Kidney glomerular epithelial cell (primary cell): ENCODE measurements at regions not wholly inside any gene's neighbourhood (a gene's known extent, or its start where the extent isn't known, plus 50 kb on each side); places are given as distances from the start of the nearest gene placed in this dataset.
A peak's percentile ranks its signal among the peaks of the same experiment; 100 is the strongest.
"Not testable (repeated sequence)": the region's sequence is repeated elsewhere in the genome, so short reads cannot be mapped to it uniquely, and the experiment has no call there.

ENCODE experiments used
- DNase-seq: peaks from one replicate; lab custom pipeline; 2025; lab: John Stamatoyannopoulos, UW

- no peak for DNase-seq
Observed at GRCh38 chr15:99455789-99456160, 110.0 kb upstream of the MEF2A start.

GRCh38 chr15:99464137-99464536, 101.6 kb upstream of the MEF2A start:
- no peak for DNase-seq

- DNase-seq, result no peak
Observed at GRCh38 chr15:99466701-99467337, 99.0 kb upstream of the MEF2A start.

- DNase-seq, result no peak
Observed at GRCh38 chr15:99467338-99467720, 98.5 kb upstream of the MEF2A start.

GRCh38 chr15:99467853-99468464, 97.8 kb upstream of the MEF2A start:
- no peak for DNase-seq

- DNase-seq, result not testable (repeated sequence)
Observed at GRCh38 chr15:99470204-99470603, 95.6 kb upstream of the MEF2A start.

DNA sequence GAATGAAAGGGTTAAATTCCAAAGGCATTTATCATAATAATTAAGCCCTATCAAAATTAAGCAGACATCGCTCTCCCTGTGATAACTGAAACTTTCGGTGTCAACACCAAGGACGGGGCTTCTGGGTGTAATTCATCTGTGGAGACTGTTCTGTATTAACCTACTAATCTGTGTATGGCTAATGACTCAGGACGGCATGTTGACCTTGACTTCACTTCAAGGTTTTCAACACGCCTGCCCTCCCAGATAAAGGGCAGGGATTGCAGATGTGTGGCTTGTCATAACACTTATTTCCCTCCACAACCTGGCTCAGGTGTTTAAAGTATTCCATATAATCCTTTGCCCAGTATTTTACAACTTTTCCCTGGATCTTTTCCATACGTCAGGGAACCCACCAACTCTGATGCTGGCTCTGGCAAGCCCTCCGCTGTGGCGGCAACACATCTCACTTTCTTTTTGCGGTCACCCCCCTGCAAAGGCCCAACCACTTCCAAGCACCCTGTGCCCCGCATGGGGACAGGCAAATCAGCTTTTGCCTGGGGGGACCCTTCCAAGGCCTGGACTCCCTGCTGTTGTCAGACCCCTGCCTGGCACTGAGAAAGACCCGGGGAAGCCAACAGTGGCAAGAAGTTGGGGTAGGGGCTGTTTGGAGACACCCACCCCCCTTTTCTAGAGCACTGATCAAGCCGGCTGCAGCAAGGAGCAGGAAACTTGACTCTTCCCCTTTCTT, 93.2 kb upstream of the MEF2A start:
- DNase-seq, result no peak

- DNase-seq, result no peak
Observed at GRCh38 chr15:99473981-99474906, 91.5 kb upstream of the MEF2A start.

DNA sequence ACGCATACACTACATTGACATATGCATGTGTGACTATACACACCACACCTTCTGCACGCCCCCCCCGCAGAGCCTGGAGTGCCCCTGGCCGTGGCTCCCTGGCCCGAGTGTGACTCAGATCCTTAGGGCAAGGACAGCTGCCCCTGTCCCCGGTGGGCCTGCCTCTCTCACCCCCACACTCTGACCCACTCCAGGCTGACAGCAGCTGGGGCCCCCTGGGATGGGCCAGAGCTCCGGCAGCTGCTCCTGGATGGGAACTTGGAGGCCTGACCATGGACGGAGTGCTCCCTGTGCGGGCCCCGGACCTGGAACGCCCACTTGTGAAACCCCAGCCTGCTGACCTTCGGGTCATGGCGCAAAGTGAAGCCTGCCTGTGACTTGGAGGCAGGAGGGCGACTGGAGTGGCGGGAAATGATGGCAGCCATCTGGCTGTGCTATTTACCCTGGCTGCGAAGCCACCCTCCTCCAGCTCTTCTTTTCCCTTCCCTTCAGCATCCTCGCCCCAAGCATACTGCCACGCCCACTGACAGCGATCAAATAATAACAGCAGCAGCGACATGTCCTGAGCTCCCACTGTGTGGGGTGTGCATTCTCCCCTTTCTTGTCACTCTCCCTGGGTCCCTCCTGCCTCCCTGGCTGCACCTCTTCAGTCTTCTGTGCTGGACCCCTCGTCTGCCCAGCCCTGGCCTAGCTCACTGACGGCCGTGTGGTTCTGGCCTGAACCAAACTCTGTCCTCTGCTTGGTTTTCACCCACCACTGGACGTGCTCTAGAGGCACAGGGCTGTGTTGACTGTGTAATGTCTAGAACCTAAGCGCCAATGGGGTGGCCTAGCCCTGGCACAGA, 90.7 kb upstream of the MEF2A start:
- no peak for DNase-seq

- DNase-seq, result no peak
Observed at GRCh38 chr15:99475754-99476412, 89.9 kb upstream of the MEF2A start.

DNA sequence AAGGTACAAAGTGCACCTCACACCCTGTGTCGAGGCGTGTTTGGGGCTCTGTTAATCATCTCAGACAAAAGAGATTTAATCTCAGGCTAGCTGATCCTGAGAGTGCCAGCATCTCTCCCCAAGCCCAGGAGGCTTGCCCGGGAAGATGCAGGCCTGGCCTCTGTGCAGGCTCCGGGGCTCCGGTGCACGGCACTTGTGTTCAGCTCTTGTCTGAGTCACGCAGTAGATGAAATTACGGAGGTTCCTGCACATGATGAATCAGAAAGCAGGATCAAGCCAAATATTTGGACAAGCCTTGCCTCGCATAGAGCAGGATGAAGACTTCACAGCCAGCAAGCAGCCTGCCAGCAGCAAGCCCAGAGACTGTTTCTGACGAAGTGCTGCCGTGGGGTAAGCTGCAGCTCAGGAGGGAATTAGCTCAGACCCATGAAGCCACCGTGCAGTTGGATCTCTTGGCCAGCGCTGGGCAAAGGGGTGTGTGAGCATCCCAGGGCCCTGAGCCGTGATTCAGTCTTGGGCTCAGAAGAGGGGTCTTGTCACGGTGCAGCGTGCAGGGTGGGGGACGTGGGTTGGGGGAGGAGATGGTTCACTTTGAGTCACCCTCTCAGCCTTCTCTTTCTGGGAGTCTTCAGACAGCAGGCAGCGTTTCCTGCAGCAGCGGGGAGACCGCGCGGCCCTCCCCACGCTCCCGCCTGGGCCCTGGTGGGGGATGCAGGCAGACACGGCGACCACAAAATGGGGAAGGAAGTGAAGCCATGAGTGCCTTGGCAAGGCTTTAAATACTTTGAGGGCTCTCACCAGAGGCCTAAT, 89.2 kb upstream of the MEF2A start:
- peak; percentile 46 for DNase-seq

GRCh38 chr15:99477791-99478471, 87.9 kb upstream of the MEF2A start:
- no peak for DNase-seq

DNA sequence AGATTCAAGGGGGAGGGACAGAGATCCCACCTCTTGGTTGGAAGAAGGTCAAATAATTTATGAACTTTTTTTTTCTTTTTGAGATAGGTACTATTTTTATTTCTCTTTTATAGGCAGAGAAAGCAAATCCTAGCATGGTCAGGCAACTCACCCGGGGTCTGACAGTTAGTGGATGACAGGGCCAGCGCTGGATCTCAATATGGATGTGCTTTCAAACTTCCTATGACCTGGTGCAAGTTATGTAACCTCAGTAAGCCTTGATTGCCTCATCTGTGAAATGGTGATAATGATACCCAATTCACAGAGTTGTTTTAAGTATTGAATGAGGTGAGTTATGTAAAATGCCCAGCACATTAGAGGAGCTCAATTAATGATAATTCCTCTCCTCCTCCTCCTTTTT, 86.8 kb upstream of the MEF2A start:
- DNase-seq, result no peak

DNA sequence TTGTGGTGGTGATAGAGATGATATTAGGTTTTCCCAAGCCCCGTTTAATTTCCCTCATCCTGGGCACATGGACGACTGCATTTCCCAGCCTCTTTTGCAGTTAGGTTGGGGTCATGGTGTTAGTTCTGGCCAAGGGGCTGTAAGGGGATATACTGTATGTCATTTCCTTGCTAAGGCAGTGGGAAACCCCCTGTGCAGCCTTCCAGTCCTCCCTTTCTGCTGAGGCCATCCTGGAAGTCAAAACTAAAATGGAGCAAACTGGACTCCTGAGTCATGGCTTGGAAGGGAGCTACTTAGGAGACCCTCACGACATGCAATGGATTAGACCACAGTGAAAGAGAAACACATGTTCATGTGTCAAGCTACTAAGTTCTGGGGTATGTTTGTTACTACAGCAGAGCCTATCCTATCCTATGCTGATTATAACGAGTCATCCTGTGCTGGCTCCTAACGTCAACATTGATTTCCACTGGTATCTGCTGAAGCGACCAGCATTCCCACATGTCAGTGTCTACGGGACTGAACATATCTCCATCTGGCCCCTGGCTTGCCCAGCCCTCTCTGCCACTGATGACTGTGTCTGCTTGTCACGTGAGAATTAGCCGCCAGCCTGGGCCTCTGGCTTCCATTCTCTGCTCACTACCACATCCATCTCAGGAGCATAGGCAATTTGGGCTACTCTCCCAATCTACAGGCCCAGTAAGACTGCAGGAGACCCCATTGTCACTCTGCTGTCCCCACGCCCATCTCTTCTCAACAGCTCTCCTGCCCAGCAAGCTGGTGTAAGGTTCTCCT, 85.6 kb upstream of the MEF2A start:
- no peak for DNase-seq

DNA sequence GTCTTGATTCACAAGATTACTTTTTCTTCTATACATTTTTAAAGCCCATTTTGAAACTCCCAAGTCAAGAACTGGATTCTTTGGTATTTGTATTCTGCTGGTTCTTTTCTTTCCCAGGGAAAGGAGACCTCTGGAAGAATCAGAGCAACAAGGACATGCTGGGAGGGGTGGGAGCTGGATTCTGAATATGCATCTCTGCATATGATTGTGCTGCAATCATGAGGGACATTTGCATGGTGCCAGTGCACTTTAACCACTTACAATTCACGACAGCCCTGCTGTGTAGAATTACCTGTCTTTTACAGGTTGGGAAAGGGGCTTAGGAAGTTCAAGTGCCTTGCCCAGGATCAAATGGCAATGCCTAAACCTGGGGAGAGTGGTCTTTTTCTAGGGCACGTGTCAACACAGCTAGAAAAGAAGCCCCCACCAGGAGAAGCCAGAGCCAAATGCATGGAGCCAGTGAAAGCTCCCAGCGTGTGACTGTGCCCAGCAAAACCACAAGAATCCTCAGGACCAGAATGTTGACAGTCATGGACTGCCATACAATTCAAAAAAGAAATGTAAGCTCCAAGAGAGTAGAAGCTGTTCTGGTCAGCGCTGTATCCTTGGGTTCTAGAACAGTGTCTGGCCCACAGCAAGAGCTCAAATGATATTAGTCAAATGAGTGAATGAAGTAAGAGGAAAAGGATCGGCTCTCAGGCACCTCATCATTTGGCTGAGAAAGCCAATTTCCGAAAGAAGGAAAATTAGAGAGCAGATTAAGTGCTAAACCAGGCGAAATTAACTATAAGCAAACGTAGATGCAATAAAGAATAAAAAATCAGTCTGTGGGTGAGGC, 84.5 kb upstream of the MEF2A start:
- no peak for DNase-seq

GRCh38 chr15:99481951-99482230, 83.9 kb upstream of the MEF2A start:
- DNase-seq, result no peak

- no peak for DNase-seq
Observed at GRCh38 chr15:99482993-99483392, 82.8 kb upstream of the MEF2A start.
